Right renal cortex interstitium (tissue), 3 donors: ENCODE measurements at regions not wholly inside any gene's neighbourhood (a gene's known extent, or its start where the extent isn't known, plus 50 kb on each side); places are given as distances from the start of the nearest gene placed in this dataset.
"Not testable (repeated sequence)": the region's sequence is repeated elsewhere in the genome, so short reads cannot be mapped to it uniquely, and the experiment has no call there.

ENCODE experiments used
- DNase-seq, 3 donors: peaks; one replicate each; pipeline ENCODE4 v3.0.0-alpha.2; 2013; ENCODE audit warnings: low read depth in 3 of 3, low spot score in 2 of 3

DNA sequence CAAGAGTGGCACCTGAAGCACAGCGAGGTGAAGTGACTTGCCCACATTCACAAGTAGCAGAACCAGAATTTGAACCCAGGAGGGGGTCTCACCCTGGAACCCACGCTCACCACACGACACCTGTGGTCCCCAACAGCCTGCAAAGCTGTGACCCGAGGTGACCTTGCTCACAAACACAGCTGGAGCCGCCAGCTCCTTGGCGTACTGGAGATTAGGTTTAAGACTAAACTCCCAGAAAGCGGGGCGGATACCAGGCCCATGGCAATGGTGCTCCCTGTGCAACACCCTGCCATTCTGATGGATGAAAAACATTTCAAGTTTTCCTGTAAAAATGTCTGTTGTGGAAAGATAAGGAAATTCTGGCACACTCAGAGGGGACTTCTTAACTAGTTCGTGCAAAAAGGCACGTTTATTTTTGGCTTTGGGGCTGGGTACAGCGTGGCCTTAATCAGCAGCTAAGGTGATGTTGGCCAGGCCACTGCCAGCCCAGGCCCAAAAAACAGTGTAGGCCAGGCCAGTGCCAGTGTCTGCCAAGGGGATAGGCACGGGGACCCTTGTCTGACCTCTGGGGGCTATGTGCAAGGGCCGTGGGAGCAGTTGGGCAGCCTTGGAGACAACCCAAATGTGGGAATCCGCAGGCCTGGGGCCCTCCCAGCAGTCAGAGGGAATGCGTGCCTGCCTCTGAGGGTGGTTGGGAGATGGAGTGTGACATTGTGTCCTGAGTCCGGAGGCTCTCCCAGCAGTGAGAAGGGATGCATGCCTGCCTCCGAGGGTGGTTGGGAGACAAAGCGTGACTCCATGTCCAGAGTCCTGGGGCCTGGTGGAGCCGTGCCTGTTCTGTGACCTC lies 185.0 kb upstream of the HS6ST1 start:
- no peak for DNase-seq

GRCh38 chr2:128504246-128505149 lies 185.8 kb upstream of the HS6ST1 start:
- no peak for DNase-seq

DNA sequence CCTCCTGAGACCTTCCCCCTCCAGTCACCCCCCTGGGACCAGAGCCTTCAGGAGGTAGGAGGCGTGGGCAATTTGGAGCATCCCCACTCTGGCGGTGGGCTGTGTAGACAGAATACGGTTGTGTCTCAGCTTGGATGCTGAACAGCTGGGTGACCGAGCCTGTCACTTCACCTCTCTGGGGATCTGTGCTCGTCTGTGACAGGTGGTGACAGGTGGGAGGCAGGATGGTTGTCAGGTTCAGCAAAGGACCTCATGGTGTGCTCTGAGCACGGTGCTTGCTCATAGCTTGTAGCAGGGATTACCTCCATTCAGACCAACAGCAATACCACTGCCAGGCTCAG lies 186.5 kb upstream of the HS6ST1 start:
- no peak for DNase-seq

DNA sequence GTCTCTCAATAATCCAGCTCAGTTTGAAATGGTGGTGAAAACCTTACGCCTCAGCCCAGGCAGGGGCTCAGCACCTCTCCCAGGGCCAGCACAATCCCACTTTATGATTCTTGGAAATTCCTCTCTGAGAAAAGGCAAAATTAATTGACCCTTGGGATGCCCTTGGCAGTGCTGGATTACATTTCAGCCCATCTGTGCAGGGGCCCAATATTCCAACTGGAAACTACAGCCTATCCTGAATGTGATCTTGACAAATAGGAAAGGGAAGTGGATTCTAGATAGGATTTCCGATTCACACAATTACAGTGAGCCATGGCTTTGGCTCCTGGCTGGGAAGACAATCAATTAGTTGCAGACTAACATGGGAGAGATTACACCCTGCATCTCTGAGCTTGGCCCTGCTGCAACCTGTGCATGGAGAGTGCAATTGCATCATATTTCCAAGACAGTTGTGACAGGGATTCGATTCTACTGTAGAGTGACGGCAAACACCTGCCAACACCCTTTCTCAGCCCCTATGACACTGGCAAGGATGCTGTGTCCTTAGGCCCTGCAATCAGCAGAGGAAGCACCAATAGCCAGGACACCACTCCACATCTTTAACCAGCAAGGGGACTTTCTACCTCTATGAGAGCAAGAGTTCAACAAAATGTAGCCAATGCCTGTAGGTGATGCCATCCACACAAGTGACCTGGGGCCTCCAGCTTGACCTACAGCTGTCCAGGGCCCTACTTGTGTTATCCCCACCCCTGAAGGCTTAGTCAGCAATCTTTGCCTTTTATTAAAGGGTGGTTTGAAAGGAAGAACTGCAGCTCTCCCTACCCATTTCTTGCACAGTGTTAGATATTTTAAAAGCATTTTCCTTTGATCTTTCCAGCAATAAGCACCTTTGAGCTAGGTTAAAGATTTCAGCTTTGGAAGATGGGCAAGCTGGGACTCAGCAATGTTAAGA lies 187.2 kb upstream of the HS6ST1 start:
- no peak for DNase-seq

GRCh38 chr2:128506534-128506933 lies 187.9 kb upstream of the HS6ST1 start:
- DNase-seq = no peak

DNA sequence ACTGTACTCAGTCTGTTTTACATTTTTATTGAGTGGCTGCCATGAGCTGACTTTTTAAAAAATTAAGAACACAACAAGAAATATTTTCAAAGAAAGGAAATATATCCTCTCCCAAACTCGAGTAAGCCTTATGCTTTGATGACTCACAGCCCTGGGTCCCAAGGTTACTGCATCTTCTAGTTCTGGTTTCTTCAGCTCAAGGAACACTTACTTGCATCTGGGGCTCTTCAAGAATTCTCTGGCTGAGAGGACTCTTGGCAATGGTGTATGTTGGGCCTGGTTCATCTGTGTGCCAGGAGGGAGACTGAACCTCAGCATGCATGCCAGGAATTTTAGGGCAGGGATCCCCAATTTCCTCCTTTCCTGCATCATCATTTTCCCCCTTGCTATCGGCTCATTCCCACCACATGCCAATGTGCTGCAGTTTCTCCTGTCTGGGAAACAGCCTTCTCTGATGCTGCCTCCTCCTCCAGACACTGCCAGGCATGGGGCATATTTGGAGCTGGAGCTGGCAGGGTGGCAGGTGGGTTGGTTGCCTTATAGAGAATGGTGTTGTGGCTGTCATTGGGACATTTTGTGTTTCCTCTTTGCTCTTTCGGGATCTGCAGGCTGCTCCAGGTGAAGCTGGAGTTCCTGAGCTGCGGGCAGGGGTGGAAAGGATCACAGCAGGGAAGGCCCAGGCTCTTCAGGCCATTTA lies 192.2 kb upstream of the HS6ST1 start:
- DNase-seq = no peak

- no peak for DNase-seq
Observed at GRCh38 chr2:128511731-128512378, 193.2 kb upstream of the HS6ST1 start.

DNA sequence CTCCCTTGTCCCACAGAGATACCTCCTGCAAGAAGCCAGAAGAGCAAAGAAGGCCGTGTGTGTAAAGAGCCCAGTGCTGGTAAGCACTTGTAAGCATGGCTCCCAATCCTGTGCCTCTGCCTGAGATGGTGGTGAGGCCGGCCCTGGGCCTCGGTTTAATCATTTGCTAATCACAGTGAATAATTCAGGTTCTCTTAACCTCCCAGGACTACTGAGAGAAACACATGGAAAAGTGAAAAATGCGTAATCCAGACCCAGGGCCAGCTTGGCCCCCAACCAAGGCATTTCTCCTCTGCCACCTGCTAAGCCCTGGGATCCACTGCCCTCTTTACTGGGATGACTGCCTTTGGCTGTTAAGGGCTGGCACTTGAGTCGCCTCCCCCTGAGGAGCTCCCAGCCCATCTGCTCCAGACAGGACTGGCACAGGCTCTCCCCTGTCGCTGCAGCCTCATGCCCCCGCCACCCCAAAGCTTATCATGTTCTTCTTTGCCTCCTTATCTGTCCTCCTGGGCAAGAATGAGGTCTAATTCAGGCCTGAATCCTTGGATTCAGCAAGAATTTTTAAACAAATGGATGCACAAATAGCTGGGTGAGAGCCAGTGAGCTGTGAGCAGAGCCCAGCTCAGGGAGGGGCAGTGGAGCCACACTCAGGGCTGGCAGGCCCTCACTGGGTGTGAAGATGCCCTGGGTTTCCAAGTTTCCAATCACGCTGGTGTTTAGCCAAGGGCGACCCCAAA lies 193.9 kb upstream of the HS6ST1 start:
- no peak for DNase-seq

DNA sequence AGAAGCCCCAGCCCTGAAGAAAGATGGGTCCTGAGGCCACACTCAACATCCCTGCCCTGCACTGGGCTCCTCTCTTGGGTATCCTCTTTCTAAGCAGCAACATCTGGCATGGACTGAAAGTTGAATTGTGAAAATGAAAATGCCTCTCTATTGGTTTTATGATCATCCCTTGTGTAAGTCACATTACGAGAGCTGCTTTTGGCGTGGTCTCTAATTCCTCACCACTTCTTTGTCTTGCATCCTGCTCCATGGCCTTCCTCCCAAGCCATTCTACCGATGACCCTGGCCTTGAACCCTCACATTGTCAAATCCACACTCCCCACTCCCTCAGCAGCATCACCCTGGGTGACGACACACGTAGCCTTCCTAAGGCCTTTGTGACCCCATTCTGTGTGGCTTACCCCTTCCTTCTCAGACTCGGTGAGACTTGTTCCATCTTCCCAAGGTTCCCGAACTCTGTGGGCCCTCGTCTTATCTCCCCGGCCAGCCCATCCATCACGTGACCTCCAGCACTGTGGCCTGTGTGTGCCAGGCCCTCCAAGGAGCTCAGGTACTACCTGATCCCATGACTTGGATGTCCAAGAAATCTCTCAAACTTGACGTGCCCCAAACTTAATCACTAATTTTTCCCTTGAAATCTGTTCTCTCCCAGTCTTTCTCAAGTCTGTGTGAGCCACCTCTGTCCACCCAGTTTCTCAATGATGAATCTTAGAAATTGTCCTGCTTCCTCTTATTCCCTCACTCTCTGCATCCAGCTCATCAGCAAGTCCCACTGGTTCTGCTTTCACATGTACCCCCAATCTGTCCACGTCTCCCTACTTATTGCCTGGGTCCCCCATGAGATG lies 194.7 kb upstream of the HS6ST1 start:
- no peak for DNase-seq

GRCh38 chr2:128513961-128514283 lies 195.3 kb upstream of the HS6ST1 start:
- no peak for DNase-seq

DNA sequence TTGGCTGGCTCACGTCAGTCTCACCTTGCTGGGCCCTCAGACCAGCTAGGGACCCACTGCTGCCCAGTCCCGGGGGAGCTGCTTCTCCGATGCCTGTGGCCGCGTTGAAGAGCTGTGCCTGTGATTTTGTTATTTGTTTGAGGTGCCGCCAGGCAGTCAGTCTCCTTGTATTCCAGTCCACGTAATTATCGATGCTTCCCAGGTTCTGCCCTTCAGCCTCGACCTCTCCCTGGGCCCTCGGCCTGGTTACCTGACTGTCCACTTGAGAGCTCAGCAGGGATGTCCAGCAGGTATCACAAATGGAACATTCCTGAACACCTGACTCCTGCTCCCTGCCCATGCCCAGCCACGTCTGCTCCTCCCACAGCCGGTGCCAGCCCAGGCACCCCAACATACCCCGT lies 195.9 kb upstream of the HS6ST1 start:
- no peak for DNase-seq

GRCh38 chr2:128516938-128517337 lies 198.3 kb upstream of the HS6ST1 start:
- no peak for DNase-seq

DNA sequence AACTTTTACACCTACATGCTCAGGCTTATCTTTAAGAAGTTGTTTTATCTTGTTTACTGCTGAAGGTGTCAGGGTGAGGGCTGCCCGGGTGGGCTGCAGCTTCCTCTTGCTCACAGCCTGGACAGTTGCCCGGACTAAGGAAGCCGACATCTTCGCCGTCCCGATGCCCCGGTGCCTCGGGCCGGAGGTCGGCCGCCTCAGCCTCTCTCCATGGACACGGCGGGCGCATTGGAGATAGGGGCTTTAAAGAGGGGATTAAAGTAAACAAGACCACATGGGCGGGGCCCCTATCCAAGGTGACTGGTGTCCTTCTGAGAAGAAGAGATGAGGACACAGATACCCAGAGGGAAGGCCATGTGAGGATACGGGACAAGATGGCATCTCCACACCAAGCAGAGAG lies 200.4 kb upstream of the HS6ST1 start:
- not testable (repeated sequence) for DNase-seq

DNA sequence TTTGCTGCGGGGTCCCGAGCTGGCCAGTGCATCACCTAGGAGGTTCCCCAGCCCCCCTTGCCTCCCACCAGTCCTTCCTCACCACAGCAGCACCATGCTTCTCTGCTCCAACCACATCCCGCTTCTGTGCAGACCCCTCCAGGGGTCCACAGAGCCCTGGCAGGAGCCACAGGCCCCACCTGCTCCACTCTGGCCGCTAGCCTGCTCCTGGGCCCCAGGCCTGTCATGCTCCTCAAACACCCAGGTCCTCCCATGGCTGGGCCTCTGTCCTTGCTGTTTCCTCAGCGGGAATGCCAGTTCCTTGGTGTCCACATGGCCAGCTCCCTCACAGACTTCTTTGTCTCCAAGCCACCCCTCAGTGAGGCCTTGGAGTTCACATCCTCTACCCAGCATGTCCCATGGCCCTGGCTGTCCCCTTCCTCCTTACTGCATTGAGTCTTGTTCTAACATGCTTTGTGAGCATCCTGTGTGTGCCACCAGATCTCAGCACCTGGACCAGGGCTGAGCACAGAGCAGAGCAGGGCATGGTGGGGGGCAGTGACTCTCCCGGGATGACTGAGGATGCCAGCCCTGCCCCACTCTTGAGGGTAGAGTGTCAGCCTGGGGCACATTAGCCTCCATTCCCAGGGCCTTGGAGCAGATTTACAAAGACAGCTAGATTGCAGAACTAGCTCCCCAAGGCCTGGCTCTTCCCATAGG lies 201.0 kb upstream of the HS6ST1 start:
- DNase-seq = no peak

- no peak for DNase-seq
Observed at GRCh38 chr2:128520340-128520739, 201.7 kb upstream of the HS6ST1 start.

DNA sequence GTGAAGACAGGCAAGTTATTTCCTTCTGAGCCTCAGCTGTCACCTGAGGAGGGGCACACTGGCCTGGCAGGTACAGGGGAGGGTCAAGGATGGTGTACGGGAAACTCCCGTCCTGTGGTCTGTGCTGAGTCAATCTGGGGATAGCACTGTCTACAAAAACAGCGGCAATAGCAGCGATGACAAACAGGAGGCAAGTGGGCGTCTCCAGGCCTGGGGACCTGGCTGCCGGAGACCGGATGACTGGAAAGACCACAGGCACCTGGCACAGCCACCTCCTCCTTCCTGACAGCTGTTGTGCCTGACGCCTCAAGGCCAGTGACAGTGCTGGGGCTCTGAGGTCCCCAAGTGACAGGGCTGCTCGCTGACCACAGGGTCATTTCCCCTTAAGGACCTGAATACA lies 202.1 kb upstream of the HS6ST1 start:
- DNase-seq = no peak

GRCh38 chr2:128521482-128521881 lies 202.8 kb upstream of the HS6ST1 start:
- DNase-seq = no peak

- DNase-seq = no peak
Observed at GRCh38 chr2:128522829-128523228, 204.2 kb upstream of the HS6ST1 start.
